BJ (cell line): ENCODE measurements at regions not wholly inside any gene's neighbourhood (a gene's known extent, or its start where the extent isn't known, plus 50 kb on each side); places are given as distances from the start of the nearest gene placed in this dataset.

Experiments
- CTCF ChIA-PET: fragments of 350-600 bp; formaldehyde crosslinking; extraction: SDS; loops from one replicate; lab custom pipeline; 2021; ENCODE audit warnings: antibody characterized with exemption, inconsistent platforms; lab: Yijun Ruan, JAX
- POLR2A ChIA-PET: fragments of 300-600 bp; sonication (Branson Sonifier 250); formaldehyde crosslinking; extraction: SDS; loops from one replicate; lab custom pipeline; 2021; ENCODE audit warnings: antibody characterized with exemption; lab: Charles Lee
- DNase-seq: peaks from one replicate; pipeline ENCODE4 v3.0.0-alpha.2; 2011; ENCODE audit warnings: low read depth
- H3K27me3 ChIP-seq: 2 replicates; pipeline ENCODE4 v1.6.0; 2011; ENCODE audit warnings: low read length; ENCODE audit not compliant: control insufficient read depth, insufficient read depth
- H3K36me3 ChIP-seq: 2 replicates; pipeline ENCODE4 v1.5.1; 2011; ENCODE audit warnings: low read length; ENCODE audit not compliant: control insufficient read depth, insufficient read depth
- H3K4me3 ChIP-seq: 2 replicates; pipeline ENCODE4 v1.5.1; 2011; ENCODE audit warnings: low read depth, mild to moderate bottlenecking, control low read depth, low read length
- CTCF ChIP-seq: IDR thresholded peaks from 2 replicates; pipeline ENCODE4 v1.5.1; 2011; ENCODE audit warnings: low read depth, mild to moderate bottlenecking, control low read depth, inconsistent platforms, low read length, moderate library complexity; ENCODE audit not compliant: insufficient read depth

- POLR2A ChIA-PET: no interaction called here
- Histone ChIP-seq H3K4me3 (no peak overlapping the region), H3K27me3 (no peaks in the 10 kb centered on the region), H3K36me3 (no peaks in the 10 kb centered on the region)
- no peak for DNase-seq
- TF ChIP-seq CTCF: no peak
- CTCF ChIA-PET: no interaction called here
Measured at GRCh38 chr14:37787879-37788494, 192.6 kb downstream of the TTC6 start.

GRCh38 chr14:37791384-37792036 lies 196.1 kb downstream of the TTC6 start:
- Histone ChIP-seq H3K36me3 (no peaks in the 10 kb centered on the region), H3K4me3 (no peak overlapping the region), H3K27me3 (no peaks in the 10 kb centered on the region)
- no peak for TF ChIP-seq CTCF
- ChIA-PET POLR2A (no interaction called here), CTCF (interaction anchor here (0.7 kb wide), 1 partner anchor 12 kb away, joined by 3 read pairs; no protein-coding TSS in a partner anchor)
- DNase-seq: no peak

- H3K4me3 ChIP-seq: no peak overlapping the region
- no peaks in the 10 kb centered on the region for H3K27me3 ChIP-seq
- CTCF ChIA-PET: interaction anchor here (0.7 kb wide), 1 partner anchor 12 kb away, joined by 3 read pairs; no protein-coding TSS in a partner anchor
- no peaks in the 10 kb centered on the region for H3K36me3 ChIP-seq
- no peak for TF ChIP-seq CTCF
- no peak for DNase-seq
- POLR2A ChIA-PET: no interaction called here
Measured at GRCh38 chr14:37792124-37792523, 196.7 kb downstream of the TTC6 start.

GRCh38 chr14:37796703-37797416 lies 201.4 kb downstream of the TTC6 start:
- no peak for TF ChIP-seq CTCF
- CTCF ChIA-PET: no interaction called here

GRCh38 chr14:37797675-37798074 lies 202.2 kb downstream of the TTC6 start:
- Histone ChIP-seq H3K4me3 (no peak overlapping the region), H3K27me3 (no peaks in the 10 kb centered on the region), H3K36me3 (no peaks in the 10 kb centered on the region)
- TF ChIP-seq CTCF: no peak
- CTCF ChIA-PET: no interaction called here
- DNase-seq: no peak
- POLR2A ChIA-PET: no interaction called here

More at GRCh38 chr14:37796703-37797416, 201.4 kb downstream of the TTC6 start:
- H3K27me3 ChIP-seq: no peaks in the 10 kb centered on the region
- no peak overlapping the region for H3K4me3 ChIP-seq
- H3K36me3 ChIP-seq: no peaks in the 10 kb centered on the region
- no peak for DNase-seq
- POLR2A ChIA-PET: no interaction called here
